Lower lobe of right lung (tissue), 2 donors: ENCODE measurements at regions not wholly inside any gene's neighbourhood (a gene's known extent, or its start where the extent isn't known, plus 50 kb on each side); places are given as distances from the start of the nearest gene placed in this dataset.

Experiments used
- ATAC-seq, 2 donors: fragments of 200-7000 bp; cut with Tn5 transposase; one replicate each; pipeline ENCODE4 v1.9.1; 2020 to 2022; ENCODE audit warnings: mild to moderate bottlenecking in 2 of 2, moderate library complexity in 2 of 2
- DNase-seq: peaks from one replicate; pipeline ENCODE4 v3.0.0-alpha.2; 2020
- H3K27ac ChIP-seq: fragments of 200-600 bp; one replicate; pipeline ENCODE4 v1.8.0; 2022
- H3K27me3 ChIP-seq: fragments of 200-600 bp; one replicate; pipeline ENCODE4 v1.8.0; 2022; ENCODE audit warnings: low read depth
- H3K36me3 ChIP-seq: fragments of 200-600 bp; one replicate; pipeline ENCODE4 v1.8.0; 2022; ENCODE audit warnings: mild to moderate bottlenecking
- H3K4me1 ChIP-seq: fragments of 200-600 bp; one replicate; pipeline ENCODE4 v1.8.0; 2022
- H3K4me3 ChIP-seq: fragments of 200-600 bp; one replicate; pipeline ENCODE4 v1.8.0; 2022; ENCODE audit warnings: mild to moderate bottlenecking
- H3K9me3 ChIP-seq: fragments of 200-600 bp; one replicate; pipeline ENCODE4 v1.8.0; 2022
- intact Hi-C: fragments of 100-400 bp; cut with DNase I; formaldehyde crosslinking; loops from one replicate; pipeline ENCODE4 v1.11.0; 2022
- TF ChIP-seq, protein P1 (sequence below): fragments of 200-600 bp; IDR thresholded peaks from one replicate; pipeline ENCODE4 v1.8.0; 2022; ENCODE audit warnings: antibody characterized with exemption, mild to moderate bottlenecking
- donor health status: DM: no; HTN: yes; CAD: no; lungs with severe emphysema.

- ATAC-seq, result no peak
- H3K27ac ChIP-seq, result no peak overlapping the region
- H3K27me3 ChIP-seq, result no peaks in the 10 kb centered on the region
- H3K4me3 ChIP-seq, result no peak overlapping the region
- H3K4me1 ChIP-seq, result no peaks in the 10 kb centered on the region
- no peaks in the 10 kb centered on the region for H3K36me3 ChIP-seq
- TF ChIP-seq, protein P1, sequence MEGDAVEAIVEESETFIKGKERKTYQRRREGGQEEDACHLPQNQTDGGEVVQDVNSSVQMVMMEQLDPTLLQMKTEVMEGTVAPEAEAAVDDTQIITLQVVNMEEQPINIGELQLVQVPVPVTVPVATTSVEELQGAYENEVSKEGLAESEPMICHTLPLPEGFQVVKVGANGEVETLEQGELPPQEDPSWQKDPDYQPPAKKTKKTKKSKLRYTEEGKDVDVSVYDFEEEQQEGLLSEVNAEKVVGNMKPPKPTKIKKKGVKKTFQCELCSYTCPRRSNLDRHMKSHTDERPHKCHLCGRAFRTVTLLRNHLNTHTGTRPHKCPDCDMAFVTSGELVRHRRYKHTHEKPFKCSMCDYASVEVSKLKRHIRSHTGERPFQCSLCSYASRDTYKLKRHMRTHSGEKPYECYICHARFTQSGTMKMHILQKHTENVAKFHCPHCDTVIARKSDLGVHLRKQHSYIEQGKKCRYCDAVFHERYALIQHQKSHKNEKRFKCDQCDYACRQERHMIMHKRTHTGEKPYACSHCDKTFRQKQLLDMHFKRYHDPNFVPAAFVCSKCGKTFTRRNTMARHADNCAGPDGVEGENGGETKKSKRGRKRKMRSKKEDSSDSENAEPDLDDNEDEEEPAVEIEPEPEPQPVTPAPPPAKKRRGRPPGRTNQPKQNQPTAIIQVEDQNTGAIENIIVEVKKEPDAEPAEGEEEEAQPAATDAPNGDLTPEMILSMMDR, result no peak
- no peak for DNase-seq
- intact Hi-C loops, result no loop called here
- no peaks in the 10 kb centered on the region for H3K9me3 ChIP-seq
Observed at GRCh38 chr3:20652231-20652986, 466.4 kb upstream of the SGO1 start.

- DNase-seq (no peak), ATAC-seq (no peak)
- TF ChIP-seq, protein P1, result no peak
- Histone ChIP-seq H3K9me3 (no peaks in the 10 kb centered on the region), H3K4me3 (no peak overlapping the region), H3K27me3 (no peaks in the 10 kb centered on the region), H3K4me1 (no peaks in the 10 kb centered on the region), H3K36me3 (no peaks in the 10 kb centered on the region), H3K27ac (no peak overlapping the region)
- intact Hi-C loops, result no loop called here
Observed at GRCh38 chr3:20648921-20649381, 462.9 kb upstream of the SGO1 start.

DNA sequence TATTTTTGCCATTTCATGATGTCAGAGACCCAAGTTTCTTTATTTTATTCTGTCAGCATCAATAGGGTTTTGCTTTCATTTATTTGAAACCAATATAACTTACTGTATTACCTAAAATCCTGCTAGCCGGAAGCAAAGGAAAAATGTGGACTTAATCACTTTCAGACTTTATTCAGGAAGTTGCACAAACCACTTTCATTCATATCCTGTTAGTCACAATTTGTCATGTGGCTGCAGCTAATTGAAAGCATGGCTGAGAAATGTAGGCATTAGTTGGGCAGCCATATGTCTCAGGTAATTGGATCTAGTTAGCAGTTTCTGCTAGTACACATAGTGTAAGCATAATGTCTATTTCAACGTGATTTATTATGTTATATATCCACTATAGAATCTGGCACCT lies 462.3 kb upstream of the SGO1 start:
- DNase-seq, result no peak
- Histone ChIP-seq H3K27ac (no peak overlapping the region), H3K27me3 (no peaks in the 10 kb centered on the region), H3K4me3 (no peak overlapping the region), H3K36me3 (no peaks in the 10 kb centered on the region), H3K4me1 (no peaks in the 10 kb centered on the region), H3K9me3 (no peaks in the 10 kb centered on the region)
- TF ChIP-seq, protein P1, result no peak
- intact Hi-C loops, result no loop called here
- no peak for ATAC-seq

DNA sequence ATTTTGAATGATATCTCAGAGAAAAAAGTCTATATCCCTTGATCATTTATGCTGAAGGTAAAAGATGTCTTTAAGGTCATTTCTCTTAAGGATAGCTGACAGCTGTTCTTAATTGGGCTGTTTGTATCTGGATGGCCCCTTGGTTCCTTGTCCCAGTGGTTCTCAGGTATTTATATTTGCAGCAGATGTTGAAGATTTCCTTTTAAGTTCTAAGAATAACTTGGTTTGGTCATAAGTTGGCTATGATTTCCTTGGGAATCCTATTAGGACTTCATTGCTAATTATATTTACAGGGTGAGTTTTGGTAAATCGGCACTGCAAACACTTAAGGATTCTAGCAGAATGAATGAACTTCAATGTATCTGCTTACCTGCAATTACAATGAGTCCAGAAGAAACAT lies 460.4 kb upstream of the SGO1 start:
- intact Hi-C loops, result no loop called here
- Histone ChIP-seq H3K4me1 (no peaks in the 10 kb centered on the region), H3K27me3 (no peaks in the 10 kb centered on the region), H3K27ac (no peak overlapping the region), H3K4me3 (no peak overlapping the region), H3K9me3 (no peaks in the 10 kb centered on the region), H3K36me3 (no peaks in the 10 kb centered on the region)
- TF ChIP-seq, protein P1, result no peak
- ATAC-seq (no peak), DNase-seq (no peak)

GRCh38 chr3:20645340-20645739 lies 459.3 kb upstream of the SGO1 start:
- TF ChIP-seq, protein P1, result no peak
- H3K27me3 ChIP-seq, result no peaks in the 10 kb centered on the region
- no peak overlapping the region for H3K4me3 ChIP-seq
- ATAC-seq, result no peak
- DNase-seq, result no peak
- intact Hi-C loops, result no loop called here
- H3K36me3 ChIP-seq, result no peaks in the 10 kb centered on the region
- H3K9me3 ChIP-seq, result no peaks in the 10 kb centered on the region
- no peak overlapping the region for H3K27ac ChIP-seq
- no peaks in the 10 kb centered on the region for H3K4me1 ChIP-seq
